Caco-2 (cell line): ENCODE measurements at regions not wholly inside any gene's neighbourhood (a gene's known extent, or its start where the extent isn't known, plus 50 kb on each side); places are given as distances from the start of the nearest gene placed in this dataset.

Experiments used
- BruUV-seq: library from RNA; stranded (reverse); fragments of 400-500 nt; replicated peaks from 2 replicates; lab custom pipeline; 2021; lab: Mats Ljungman, UMichigan
- CTCF ChIA-PET: fragments of 300-600 bp; sonication (Branson Sonifier 250); formaldehyde crosslinking; loops from one replicate; lab custom pipeline; 2022; ENCODE audit warnings: antibody characterized with exemption; lab: Charles Lee
- POLR2A ChIA-PET: fragments of 300-600 bp; sonication (Branson Sonifier 250); formaldehyde crosslinking; loops from one replicate; lab custom pipeline; 2022; ENCODE audit warnings: antibody characterized with exemption; lab: Charles Lee
- DNase-seq, 2 experiments: peaks; one replicate each; pipeline versions ENCODE4 v3.0.0 to v3.0.0-alpha.2; 2020 to 2022
- H3K27me3 ChIP-seq: replicated peaks from 2 replicates; pipeline ENCODE4 v1.6.0; 2011; ENCODE audit warnings: low read length; ENCODE audit not compliant: control insufficient read depth, insufficient read depth
- H3K36me3 ChIP-seq: 2 replicates; pipeline ENCODE4 v1.5.1; 2011; ENCODE audit warnings: low read length; ENCODE audit not compliant: control insufficient read depth, insufficient read depth
- H3K4me1 ChIP-seq: fragments of 250-450 bp; sonication (Bioruptor Pico); 2 replicates; pipeline ENCODE4 v1.5.1; 2020; ENCODE audit warnings: mild to moderate bottlenecking
- H3K4me3 ChIP-seq: 2 replicates; pipeline ENCODE4 v1.5.1; 2011; ENCODE audit warnings: low read depth, mild to moderate bottlenecking, control low read depth, low read length
- H3K9me3 ChIP-seq: fragments of 250-450 bp; sonication (Bioruptor Pico); 2 replicates; pipeline ENCODE4 v1.5.1; 2020; ENCODE audit warnings: mild to moderate bottlenecking, moderate library complexity
- H3K27ac Mint-ChIP-seq: one replicate; pipeline ENCODE4 v1.8.0; 2022; ENCODE audit warnings: mixed read lengths; ENCODE audit not compliant: unreplicated experiment
- H3K27me3 Mint-ChIP-seq: one replicate; pipeline ENCODE4 v1.8.0; 2022; ENCODE audit warnings: mixed read lengths; ENCODE audit not compliant: insufficient read depth, unreplicated experiment
- H3K36me3 Mint-ChIP-seq: one replicate; pipeline ENCODE4 v1.8.0; 2022; ENCODE audit warnings: mild to moderate bottlenecking, mixed read lengths; ENCODE audit not compliant: insufficient read depth, unreplicated experiment
- H3K4me1 Mint-ChIP-seq: one replicate; pipeline ENCODE4 v1.8.0; 2022; ENCODE audit warnings: low read depth, mixed read lengths; ENCODE audit not compliant: unreplicated experiment
- H3K4me3 Mint-ChIP-seq: one replicate; pipeline ENCODE4 v1.8.0; 2022; ENCODE audit warnings: mild to moderate bottlenecking, moderate library complexity, mixed read lengths; ENCODE audit not compliant: unreplicated experiment
- H3K9me3 Mint-ChIP-seq: one replicate; pipeline ENCODE4 v1.8.0; 2022; ENCODE audit warnings: mixed read lengths; ENCODE audit not compliant: unreplicated experiment
- CTCF ChIP-seq, 2 experiments: fragments of 200-600 bp in 1 of 2; IDR thresholded peaks; 1 replicate in 1 of 2; 2 replicates in 1 of 2; pipeline versions ENCODE4 v1.5.1 to v1.8.0; 2011 to 2022; ENCODE audit warnings: antibody characterized with exemption in 1 of 2, control low read depth in 1 of 2, inconsistent platforms in 1 of 2, low read depth in 1 of 2, low read length in 1 of 2, mild to moderate bottlenecking in 1 of 2, moderate library complexity in 1 of 2; ENCODE audit not compliant: insufficient read depth in 1 of 2, severe bottlenecking in 1 of 2, unreplicated experiment in 1 of 2
- intact Hi-C: fragments of 100-400 bp; cut with micrococcal nuclease; formaldehyde crosslinking; loops from one replicate; pipeline ENCODE4 v1.10.0; 2022; ENCODE audit not compliant: unreplicated experiment

- Histone ChIP-seq H3K4me3 (no peak overlapping the region), H3K36me3 (no peaks in the 10 kb centered on the region), H3K27me3 (no peaks in the 10 kb centered on the region), H3K4me1 (peaks cover 9% of the 10 kb centered on the region; the same call in 1 of the 2 replicates), H3K9me3 (peaks cover 8% of the 10 kb centered on the region; the same call in 1 of the 2 replicates)
- DNase-seq: no peak
- Mint-ChIP-seq H3K36me3 (no peaks in the 10 kb centered on the region), H3K9me3 (peaks cover 31% of the 10 kb centered on the region), H3K4me3 (no peak overlapping the region), H3K4me1 (no peaks in the 10 kb centered on the region), H3K27ac (no peak overlapping the region), H3K27me3 (no peaks in the 10 kb centered on the region)
- BruUV-seq: no TSS peak
- intact Hi-C loops: no loop called here
- ChIA-PET POLR2A (no interaction called here), CTCF (no interaction called here)
- TF ChIP-seq CTCF (IDR thresholded peaks at IDR 0.05; ENCODE audit: insufficient read depth in 1 of 2, low read depth in 1 of 2, low read length in 1 of 2, severe bottlenecking in 1 of 2, unreplicated experiment in 1 of 2): no peak
Measured at GRCh38 chr13:80688593-80688992, 347.7 kb upstream of the SPRY2 start.

GRCh38 chr13:80685942-80686341, 345.0 kb upstream of the SPRY2 start:
- no peaks in the 10 kb centered on the region for H3K27me3 Mint-ChIP-seq

GRCh38 chr13:80684217-80684991, 343.5 kb upstream of the SPRY2 start:
- H3K27ac Mint-ChIP-seq: no peak overlapping the region
- H3K27me3 Mint-ChIP-seq: no peaks in the 10 kb centered on the region
- H3K27me3 ChIP-seq: no peaks in the 10 kb centered on the region
- peaks cover 9% of the 10 kb centered on the region; the same call in 1 of the 2 replicates for H3K4me1 ChIP-seq
- H3K36me3 ChIP-seq: no peaks in the 10 kb centered on the region
- peaks cover 5% of the 10 kb centered on the region for H3K9me3 Mint-ChIP-seq
- no peak for DNase-seq
- H3K4me3 ChIP-seq: no peak overlapping the region
- H3K9me3 ChIP-seq: no peaks in the 10 kb centered on the region
- no peak for TF ChIP-seq CTCF (IDR thresholded peaks at IDR 0.05; ENCODE audit: insufficient read depth in 1 of 2, low read depth in 1 of 2, low read length in 1 of 2, severe bottlenecking in 1 of 2, unreplicated experiment in 1 of 2)
- ChIA-PET CTCF (no interaction called here), POLR2A (no interaction called here)
- no peak overlapping the region for H3K4me3 Mint-ChIP-seq
- H3K4me1 Mint-ChIP-seq: no peaks in the 10 kb centered on the region
- intact Hi-C loops: no loop called here
- no TSS peak for BruUV-seq
- no peaks in the 10 kb centered on the region for H3K36me3 Mint-ChIP-seq

More at GRCh38 chr13:80685942-80686341, 345.0 kb upstream of the SPRY2 start:
- no peaks in the 10 kb centered on the region for H3K36me3 Mint-ChIP-seq
- Histone ChIP-seq H3K4me3 (no peak overlapping the region), H3K4me1 (peaks cover 9% of the 10 kb centered on the region; the same call in 1 of the 2 replicates), H3K9me3 (no peaks in the 10 kb centered on the region), H3K36me3 (no peaks in the 10 kb centered on the region), H3K27me3 (no peaks in the 10 kb centered on the region)
- H3K4me1 Mint-ChIP-seq: no peaks in the 10 kb centered on the region
- no peak overlapping the region for H3K4me3 Mint-ChIP-seq
- no TSS peak for BruUV-seq
- intact Hi-C loops: no loop called here
- ChIA-PET CTCF (no interaction called here), POLR2A (no interaction called here)
- H3K9me3 Mint-ChIP-seq: peaks cover 13% of the 10 kb centered on the region
- no peak for DNase-seq
- no peak for TF ChIP-seq CTCF (IDR thresholded peaks at IDR 0.05; ENCODE audit: insufficient read depth in 1 of 2, low read depth in 1 of 2, low read length in 1 of 2, severe bottlenecking in 1 of 2, unreplicated experiment in 1 of 2)
- H3K27ac Mint-ChIP-seq: no peak overlapping the region
